ENCODE measurements at regions not wholly inside any gene's neighbourhood (a gene's known extent, or its start where the extent isn't known, plus 50 kb on each side); places are given as distances from the start of the nearest gene placed in this dataset.

- TF ChIP-seq CTCF (conservative IDR thresholded peaks at IDR 0.05; ENCODE audit: low read depth, low read length): no peak
Measured at GRCh38 chr12:124681779-124682391, 114.5 kb upstream of the NCOR2 start (continued).

All from IMR-90 (cell line).